IMR-90 (cell line): ENCODE measurements at regions not wholly inside any gene's neighbourhood (a gene's known extent, or its start where the extent isn't known, plus 50 kb on each side); places are given as distances from the start of the nearest gene placed in this dataset.

Experiments
- ATAC-seq: fragments of 200-7000 bp; cut with Tn5 transposase; 2 replicates; pipeline ENCODE4 v1.9.1; 2020; ENCODE audit warnings: low read depth, mild to moderate bottlenecking, moderate library complexity
- BruUV-seq: library from RNA; stranded (reverse); fragments of 400-500 nt; replicated peaks from 2 replicates; lab custom pipeline; 2021; lab: Mats Ljungman, UMichigan
- CTCF ChIA-PET: fragments of 300-600 bp; formaldehyde crosslinking; extraction: SDS; loops from one replicate; lab custom pipeline; 2021; ENCODE audit warnings: antibody characterized with exemption; lab: Yijun Ruan, JAX
- POLR2A ChIA-PET: fragments of 300-600 bp; sonication (Branson Sonifier 250); formaldehyde crosslinking; loops from one replicate; lab custom pipeline; 2022; ENCODE audit warnings: antibody characterized with exemption; ENCODE audit not compliant: unreplicated experiment; lab: Charles Lee
- DNase-seq: peaks from one replicate; pipeline ENCODE4 v3.0.0; 2013
- H2AFZ ChIP-seq: replicated peaks from 2 replicates; pipeline ENCODE3; 2013; ENCODE audit warnings: low read length, mild to moderate bottlenecking; ENCODE audit not compliant: poor library complexity
- H2AK5ac ChIP-seq: 2 replicates; pipeline ENCODE4 v1.6.1; 2013; ENCODE audit warnings: low read depth, low read length, inconsistent platforms
- H2AK9ac ChIP-seq: replicated peaks from 2 replicates; pipeline ENCODE3; 2013; ENCODE audit warnings: mild to moderate bottlenecking, low read depth, low read length, moderate library complexity; ENCODE audit not compliant: poor library complexity
- H2BK120ac ChIP-seq: 2 replicates; pipeline ENCODE4 v1.6.1; 2013; ENCODE audit warnings: low read depth, low read length, inconsistent platforms
- H2BK15ac ChIP-seq: 3 replicates; pipeline ENCODE4 v1.6.1; 2013; ENCODE audit warnings: low read depth, low read length, inconsistent platforms
- H2BK20ac ChIP-seq: 2 replicates; pipeline ENCODE4 v1.6.1; 2013; ENCODE audit warnings: low read depth, mild to moderate bottlenecking, inconsistent platforms, low read length, moderate library complexity
- H2BK5ac ChIP-seq: 2 replicates; pipeline ENCODE4 v1.6.1; 2013; ENCODE audit warnings: mild to moderate bottlenecking, low read depth, low read length, inconsistent platforms; ENCODE audit not compliant: poor library complexity, severe bottlenecking
- H3K14ac ChIP-seq: replicated peaks from 2 replicates; pipeline ENCODE4 v1.6.1; 2013; ENCODE audit warnings: low read depth, low read length, inconsistent platforms
- H3K18ac ChIP-seq: 2 replicates; pipeline ENCODE4 v1.6.1; 2013; ENCODE audit warnings: low read depth, low read length, control low read depth
- H3K23ac ChIP-seq: 2 replicates; pipeline ENCODE4 v1.6.1; 2013; ENCODE audit warnings: low read depth, low read length, inconsistent platforms
- H3K27ac ChIP-seq: 2 replicates; pipeline ENCODE4 v1.5.1; 2013; ENCODE audit warnings: mild to moderate bottlenecking, control low read depth, low read length; ENCODE audit not compliant: insufficient read depth
- H3K27me3 ChIP-seq: 2 replicates; pipeline ENCODE4 v1.6.1; 2013; ENCODE audit warnings: low read length; ENCODE audit not compliant: control insufficient read depth, insufficient read depth
- H3K36me3 ChIP-seq: 2 replicates; pipeline ENCODE4 v1.6.1; 2013; ENCODE audit warnings: low read length, mixed read lengths; ENCODE audit not compliant: control insufficient read depth, insufficient read depth
- H3K4ac ChIP-seq: 2 replicates; pipeline ENCODE4 v1.6.1; 2013; ENCODE audit warnings: low read depth, low read length, inconsistent platforms
- H3K4me1 ChIP-seq: 2 replicates; pipeline ENCODE4 v1.6.1; 2013; ENCODE audit warnings: low read length, mixed read lengths; ENCODE audit not compliant: control insufficient read depth, insufficient read depth
- H3K4me2 ChIP-seq: 2 replicates; pipeline ENCODE4 v1.6.1; 2013; ENCODE audit warnings: low read depth, mild to moderate bottlenecking, control low read depth, low read length, moderate library complexity
- H3K4me3 ChIP-seq: 2 replicates; pipeline ENCODE4 v1.5.1; 2013; ENCODE audit warnings: low read depth, mild to moderate bottlenecking, control low read depth, low read length, moderate library complexity; ENCODE audit not compliant: insufficient read depth
- H3K56ac ChIP-seq: 2 replicates; pipeline ENCODE4 v1.6.1; 2013; ENCODE audit warnings: low read length, inconsistent platforms; ENCODE audit not compliant: insufficient read depth; ENCODE audit errors: extremely low read depth
- H3K79me1 ChIP-seq, 2 experiments: 2 replicates each; pipeline ENCODE4 v1.6.1; 2013; ENCODE audit warnings: low read length in 2 of 2, inconsistent platforms in 1 of 2, low read depth in 1 of 2
- H3K9ac ChIP-seq: 2 replicates; pipeline ENCODE4 v1.6.1; 2013; ENCODE audit warnings: low read depth, low read length, control low read depth
- H3K9me1 ChIP-seq: 2 replicates; pipeline ENCODE4 v1.6.1; 2013; ENCODE audit warnings: low read length, inconsistent platforms; ENCODE audit not compliant: insufficient read depth
- H3K9me3 ChIP-seq: 2 replicates; pipeline ENCODE4 v1.6.1; 2013; ENCODE audit warnings: low read length; ENCODE audit not compliant: control insufficient read depth, insufficient read depth
- H4K20me1 ChIP-seq: 2 replicates; pipeline ENCODE4 v1.6.1; 2013; ENCODE audit warnings: low read length, inconsistent platforms; ENCODE audit not compliant: insufficient read depth
- H4K5ac ChIP-seq: 2 replicates; pipeline ENCODE4 v1.6.1; 2013; ENCODE audit warnings: mild to moderate bottlenecking, low read depth, low read length, control low read depth
- H4K8ac ChIP-seq, 2 experiments: 2 replicates each; pipeline ENCODE4 v1.6.1; 2013; ENCODE audit warnings: low read depth in 2 of 2, low read length in 2 of 2, control low read depth in 1 of 2, inconsistent platforms in 1 of 2
- H4K91ac ChIP-seq: 2 replicates; pipeline ENCODE4 v1.6.1; 2013; ENCODE audit warnings: low read depth, low read length, inconsistent platforms; ENCODE audit not compliant: insufficient read depth
- BHLHE40 ChIP-seq: fragments of 150-350 bp; IDR thresholded peaks from 2 replicates; pipeline ENCODE4 v1.6.1; 2016; ENCODE audit warnings: mild to moderate bottlenecking, low read depth, low read length
- CEBPB ChIP-seq: IDR thresholded peaks from 2 replicates; pipeline ENCODE4 v1.6.1; 2012; ENCODE audit warnings: low read depth, low read length, improper control_type of control experiment
- CHD1 ChIP-seq: IDR thresholded peaks from 2 replicates; pipeline ENCODE4 v1.6.1; 2012; ENCODE audit warnings: low read depth, low read length, improper control_type of control experiment
- FOS ChIP-seq: fragments of 150-350 bp; IDR thresholded peaks from 2 replicates; pipeline ENCODE4 v1.6.1; 2016; ENCODE audit warnings: low read depth, low read length
- MAFK ChIP-seq: IDR thresholded peaks from 2 replicates; pipeline ENCODE4 v1.6.1; 2012; ENCODE audit warnings: low read depth, low read length, improper control_type of control experiment
- MAZ ChIP-seq: IDR thresholded peaks from 2 replicates; pipeline ENCODE4 v1.6.1; 2012; ENCODE audit warnings: low read depth, mild to moderate bottlenecking, low read length, improper control_type of control experiment, moderate library complexity, borderline replicate concordance
- MXI1 ChIP-seq: IDR thresholded peaks from 2 replicates; pipeline ENCODE4 v1.6.1; 2012; ENCODE audit warnings: low read depth, mild to moderate bottlenecking, low read length, moderate library complexity, borderline replicate concordance
- NFE2L2 ChIP-seq: fragments of 150-350 bp; IDR thresholded peaks from 2 replicates; pipeline ENCODE4 v1.6.1; 2016; ENCODE audit warnings: low read depth, mild to moderate bottlenecking, low read length
- POLR2A ChIP-seq: IDR thresholded peaks from 2 replicates; pipeline ENCODE4 v1.6.1; 2012; ENCODE audit warnings: mild to moderate bottlenecking, low read depth, low read length
- RAD21 ChIP-seq: IDR thresholded peaks from 2 replicates; pipeline ENCODE4 v1.6.1; 2012; ENCODE audit warnings: low read length, improper control_type of control experiment
- RCOR1 ChIP-seq: IDR thresholded peaks from 2 replicates; pipeline ENCODE4 v1.6.1; 2012; ENCODE audit warnings: mild to moderate bottlenecking, low read length, improper control_type of control experiment; ENCODE audit not compliant: insufficient replicate concordance
- RFX5 ChIP-seq: IDR thresholded peaks from 2 replicates; pipeline ENCODE4 v1.8.0; 2012; ENCODE audit warnings: low read depth, mild to moderate bottlenecking, low read length, moderate library complexity
- SMC3 ChIP-seq: fragments of 150-350 bp; IDR thresholded peaks from 2 replicates; pipeline ENCODE4 v1.6.1; 2016; ENCODE audit warnings: low read depth, mild to moderate bottlenecking, antibody characterized with exemption, low read length, moderate library complexity
- WGBS, 2 experiments: methylation state at CpG; one replicate each; pipeline versions ENCODE4 v1.1.5 to v1.1.7; 2013; ENCODE audit warnings: missing lambda C conversion rate in 2 of 2; ENCODE audit not compliant: insufficient read length in 1 of 2; ENCODE audit errors: extremely low coverage in 2 of 2; 5-methylcytosine and 5-hydroxymethylcytosine counted together
- dilution Hi-C: fragments of 300-500 bp; cut with HindIII; formaldehyde crosslinking; loops from one replicate; pipeline ENCODE4 v1.14.3; 2018; ENCODE audit warnings: low sequenced_read_pairs; ENCODE audit not compliant: unreplicated experiment
- in situ Hi-C: fragments of 300-500 bp; cut with MboI; formaldehyde crosslinking; loops from 3 replicates; pipeline ENCODE4 v1.14.3; 2019; ENCODE audit warnings: low sequenced_read_pairs, inconsistent platforms, mixed read lengths
- intact Hi-C: fragments of 100-400 bp; cut with micrococcal nuclease; formaldehyde crosslinking; loops from 2 replicates; pipeline ENCODE4 v1.10.0; 2022
- TF ChIP-seq, protein P1 (sequence below): fragments of 150-350 bp; IDR thresholded peaks from 2 replicates; pipeline ENCODE4 v1.6.1; 2016; ENCODE audit warnings: low read depth, mild to moderate bottlenecking, low read length, moderate library complexity, borderline replicate concordance
- TF ChIP-seq, protein P2 (sequence below): fragments of 150-350 bp; IDR thresholded peaks from 2 replicates; pipeline ENCODE4 v1.6.1; 2017; ENCODE audit warnings: mild to moderate bottlenecking, antibody characterized with exemption, low read length, low read depth
- TF ChIP-seq, protein P3 (sequence below): conservative IDR thresholded peaks from 2 replicates; pipeline ENCODE4 v1.5.1; 2012; ENCODE audit warnings: mild to moderate bottlenecking, low read depth, low read length, improper control_type of control experiment

DNA sequence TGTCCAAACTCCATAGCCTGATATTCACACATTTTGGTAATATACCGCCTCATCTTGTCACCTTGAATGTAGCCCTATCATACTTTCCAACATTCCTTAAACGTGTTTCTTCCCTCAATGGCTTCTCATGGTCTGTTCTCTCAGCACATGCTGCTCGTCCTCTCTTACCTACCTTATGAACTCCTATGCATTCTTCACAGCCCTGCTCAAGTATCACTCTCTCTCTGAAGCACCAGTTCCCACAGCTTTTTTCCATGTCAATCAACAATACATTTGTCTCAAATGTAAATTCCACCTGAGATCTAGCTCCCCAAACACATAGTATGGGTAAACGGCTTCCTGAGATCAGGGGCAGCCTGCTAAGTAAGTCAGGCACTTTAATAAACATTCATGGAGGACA lies 85.2 kb upstream of the ZMIZ1 start:
- dilution Hi-C loops, result no loop called here
- Histone ChIP-seq H2BK15ac (no peak overlapping the region; the same call in 2 of the 3 replicates), H4K5ac (no peak overlapping the region), H4K8ac (no peak overlapping the region), H2BK120ac (no peak overlapping the region), H3K23ac (no peak overlapping the region), H2AK9ac (no peak overlapping the region), H2AK5ac (no peak overlapping the region), H3K4ac (no peak overlapping the region), H3K4me3 (no peak overlapping the region), H3K18ac (no peak overlapping the region), H3K56ac (no peak overlapping the region), H3K27me3 (peaks cover 10% of the 10 kb centered on the region), H3K9me3 (no peaks in the 10 kb centered on the region), H4K20me1 (no peaks in the 10 kb centered on the region), H3K79me1 (no peaks in the 10 kb centered on the region), H3K4me1 (peaks cover 11% of the 10 kb centered on the region), H4K91ac (no peak overlapping the region), H3K9ac (no peak overlapping the region), H2AFZ (no peak overlapping the region), H3K9me1 (peaks cover 7% of the 10 kb centered on the region), H3K27ac (no peak overlapping the region), H3K36me3 (no peaks in the 10 kb centered on the region), H3K14ac (no peak overlapping the region), H2BK5ac (no peak overlapping the region), H3K4me2 (no peak overlapping the region), H2BK20ac (no peak overlapping the region)
- in situ Hi-C loops, result no loop called here
- TF ChIP-seq RAD21, result no peak
- TF ChIP-seq, protein P1, sequence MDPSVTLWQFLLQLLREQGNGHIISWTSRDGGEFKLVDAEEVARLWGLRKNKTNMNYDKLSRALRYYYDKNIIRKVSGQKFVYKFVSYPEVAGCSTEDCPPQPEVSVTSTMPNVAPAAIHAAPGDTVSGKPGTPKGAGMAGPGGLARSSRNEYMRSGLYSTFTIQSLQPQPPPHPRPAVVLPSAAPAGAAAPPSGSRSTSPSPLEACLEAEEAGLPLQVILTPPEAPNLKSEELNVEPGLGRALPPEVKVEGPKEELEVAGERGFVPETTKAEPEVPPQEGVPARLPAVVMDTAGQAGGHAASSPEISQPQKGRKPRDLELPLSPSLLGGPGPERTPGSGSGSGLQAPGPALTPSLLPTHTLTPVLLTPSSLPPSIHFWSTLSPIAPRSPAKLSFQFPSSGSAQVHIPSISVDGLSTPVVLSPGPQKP, result no peak
- TF ChIP-seq MXI1, result no peak
- TF ChIP-seq, protein P2, sequence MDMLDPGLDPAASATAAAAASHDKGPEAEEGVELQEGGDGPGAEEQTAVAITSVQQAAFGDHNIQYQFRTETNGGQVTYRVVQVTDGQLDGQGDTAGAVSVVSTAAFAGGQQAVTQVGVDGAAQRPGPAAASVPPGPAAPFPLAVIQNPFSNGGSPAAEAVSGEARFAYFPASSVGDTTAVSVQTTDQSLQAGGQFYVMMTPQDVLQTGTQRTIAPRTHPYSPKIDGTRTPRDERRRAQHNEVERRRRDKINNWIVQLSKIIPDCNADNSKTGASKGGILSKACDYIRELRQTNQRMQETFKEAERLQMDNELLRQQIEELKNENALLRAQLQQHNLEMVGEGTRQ, result no peak
- no peak for TF ChIP-seq RFX5
- no peak for TF ChIP-seq MAFK
- TF ChIP-seq MAZ, result no peak
- TF ChIP-seq NFE2L2, result no peak
- no peak for TF ChIP-seq CHD1
- TF ChIP-seq POLR2A, result no peak
- TF ChIP-seq RCOR1, result no peak
- TF ChIP-seq CEBPB, result no peak
- TF ChIP-seq, protein P3, sequence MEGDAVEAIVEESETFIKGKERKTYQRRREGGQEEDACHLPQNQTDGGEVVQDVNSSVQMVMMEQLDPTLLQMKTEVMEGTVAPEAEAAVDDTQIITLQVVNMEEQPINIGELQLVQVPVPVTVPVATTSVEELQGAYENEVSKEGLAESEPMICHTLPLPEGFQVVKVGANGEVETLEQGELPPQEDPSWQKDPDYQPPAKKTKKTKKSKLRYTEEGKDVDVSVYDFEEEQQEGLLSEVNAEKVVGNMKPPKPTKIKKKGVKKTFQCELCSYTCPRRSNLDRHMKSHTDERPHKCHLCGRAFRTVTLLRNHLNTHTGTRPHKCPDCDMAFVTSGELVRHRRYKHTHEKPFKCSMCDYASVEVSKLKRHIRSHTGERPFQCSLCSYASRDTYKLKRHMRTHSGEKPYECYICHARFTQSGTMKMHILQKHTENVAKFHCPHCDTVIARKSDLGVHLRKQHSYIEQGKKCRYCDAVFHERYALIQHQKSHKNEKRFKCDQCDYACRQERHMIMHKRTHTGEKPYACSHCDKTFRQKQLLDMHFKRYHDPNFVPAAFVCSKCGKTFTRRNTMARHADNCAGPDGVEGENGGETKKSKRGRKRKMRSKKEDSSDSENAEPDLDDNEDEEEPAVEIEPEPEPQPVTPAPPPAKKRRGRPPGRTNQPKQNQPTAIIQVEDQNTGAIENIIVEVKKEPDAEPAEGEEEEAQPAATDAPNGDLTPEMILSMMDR, result no peak
- no peak for TF ChIP-seq FOS
- TF ChIP-seq SMC3, result no peak
- no peak for TF ChIP-seq BHLHE40
- CTCF ChIA-PET, result interaction anchor here (1.0 kb wide), 1 partner anchor 9 kb away, joined by 5 read pairs; no protein-coding TSS in a partner anchor
- DNase-seq (no peak), ATAC-seq (no peak)
- WGBS, 2 experiments, result 71% methylated on average over 3 of the region's 4 CpGs; no CpG with 5 or more reads in 1 of the 2 experiments
- POLR2A ChIA-PET, result no interaction called here
- intact Hi-C loops, result no loop called here
- BruUV-seq, result no TSS peak
